Gastrocnemius medialis (tissue), 4 donors: ENCODE measurements at regions not wholly inside any gene's neighbourhood (a gene's known extent, or its start where the extent isn't known, plus 50 kb on each side); places are given as distances from the start of the nearest gene placed in this dataset.

ENCODE experiments used
- ATAC-seq, 2 donors: fragments of 150-250 bp; one replicate each; pipeline ENCODE4 v1.9.1; 2016
- DNase-seq, 2 donors: peaks; one replicate each; pipeline ENCODE4 v3.0.0-alpha.2; 2019
- H3K27ac ChIP-seq, 4 donors: fragments of 200-600 bp; sonication (generic); 1 replicate in 1 of 4; 2 replicates in 3 of 4; pipeline ENCODE4 v1.5.1; 2016 to 2018; ENCODE audit warnings: mild to moderate bottlenecking in 2 of 4, moderate library complexity in 1 of 4
- H3K27me3 ChIP-seq, 3 donors: fragments of 200-600 bp; sonication (generic) in 2 of 3; 1 replicate in 1 of 3; 2 replicates in 2 of 3; pipeline versions ENCODE4 v1.5.1 to v1.6.0; 2016 to 2019; ENCODE audit warnings: mild to moderate bottlenecking in 1 of 3, moderate library complexity in 1 of 3
- H3K36me3 ChIP-seq, 2 donors: fragments of 200-600 bp; sonication (generic) in 1 of 2; one replicate each; pipeline ENCODE4 v1.5.1; 2017 to 2018
- H3K4me1 ChIP-seq, 2 donors: fragments of 200-600 bp; sonication (generic) in 1 of 2; one replicate each; pipeline ENCODE4 v1.5.1; 2016 to 2017; ENCODE audit warnings: mild to moderate bottlenecking in 2 of 2
- H3K4me3 ChIP-seq, 4 donors: fragments of 200-600 bp; sonication (generic) in 3 of 4; 1 replicate in 1 of 4; 2 replicates in 3 of 4; pipeline ENCODE4 v1.5.1; 2016 to 2019; ENCODE audit warnings: mild to moderate bottlenecking in 2 of 4
- H3K9me3 ChIP-seq, 3 donors: fragments of 200-600 bp; sonication (generic) in 2 of 3; 1 replicate in 1 of 3; 2 replicates in 2 of 3; pipeline ENCODE4 v1.5.1; 2016 to 2019
- POLR2A ChIP-seq, 2 donors: fragments of 450-650 bp; IDR thresholded peaks; one replicate each; pipeline ENCODE4 v1.6.1; 2017; ENCODE audit warnings: antibody characterized with exemption in 2 of 2, mild to moderate bottlenecking in 2 of 2, moderate library complexity in 2 of 2
- in situ Hi-C, 4 donors: fragments of 200-750 bp; cut with MboI; loops; one replicate each; pipeline versions ENCODE4 v1.15.0 to v1.8.0; 2017; ENCODE audit warnings: low sequenced_read_pairs in 4 of 4
- intact Hi-C: fragments of 100-400 bp; cut with DNase I; formaldehyde crosslinking; loops from one replicate; pipeline ENCODE4 v1.15.1; 2023; ENCODE audit warnings: low total_unique reads
- TF ChIP-seq, protein P1 (sequence below), 5 experiments: fragments of 450-650 bp in 3 of 5; fragments of 200-600 bp in 2 of 5; sonication (generic) in 2 of 5; IDR thresholded peaks in 4 of 5; conservative IDR thresholded peaks in 1 of 5; 1 replicate in 4 of 5; 2 replicates in 1 of 5; pipeline ENCODE4 v1.5.1; 2016 to 2019; ENCODE audit warnings: antibody characterized with exemption in 5 of 5, mild to moderate bottlenecking in 3 of 5, moderate library complexity in 3 of 5

DNA sequence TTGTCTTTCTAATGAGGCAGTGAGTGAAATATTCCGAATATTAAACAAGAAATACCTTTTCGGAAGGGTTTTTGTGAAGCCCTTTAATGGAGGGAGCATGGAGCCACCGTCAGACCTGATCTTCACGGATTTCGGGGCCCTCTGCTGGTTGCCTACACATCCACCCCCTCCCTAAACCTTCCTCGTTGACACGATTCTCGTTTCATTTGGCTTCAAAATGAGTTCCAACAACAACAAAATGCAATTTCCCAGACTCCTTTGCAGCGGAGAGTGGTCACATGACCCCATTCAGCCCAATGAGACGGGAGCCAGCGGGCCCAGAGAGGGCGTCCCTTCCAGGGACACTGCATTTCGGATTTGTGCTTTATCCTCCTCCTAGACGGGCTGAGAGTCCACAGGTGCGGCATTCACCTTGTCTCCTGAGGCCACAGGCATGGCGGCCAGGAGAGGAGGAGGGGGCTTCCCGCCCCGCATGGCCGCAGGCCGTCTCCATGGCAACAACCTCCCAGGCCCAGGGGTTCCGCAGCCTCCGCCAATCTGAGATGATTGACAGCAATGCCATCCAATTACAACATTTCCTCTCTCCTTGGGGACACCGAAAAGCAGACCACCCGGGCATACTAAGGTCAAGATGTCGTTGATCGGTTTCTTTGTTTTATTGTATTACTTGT is 259.8 kb downstream of the C16orf95 start:
- H3K4me1 ChIP-seq: no peaks in the 10 kb centered on the region
- DNase-seq (no peak), ATAC-seq (no peak)
- peaks cover 7 to 18% (median 9%) of the 10 kb centered on the region in 3 donors for H3K27me3 ChIP-seq
- no peaks in the 10 kb centered on the region for H3K36me3 ChIP-seq
- in situ Hi-C loops (loop anchor here in 1 of 4 donors (25.0 kb wide), 1 partner anchor 230 kb away; no protein-coding TSS in a partner anchor), intact Hi-C loops (no loop called here)
- no peaks in the 10 kb centered on the region for H3K9me3 ChIP-seq
- no peak overlapping the region for H3K27ac ChIP-seq
- TF ChIP-seq, protein P1, sequence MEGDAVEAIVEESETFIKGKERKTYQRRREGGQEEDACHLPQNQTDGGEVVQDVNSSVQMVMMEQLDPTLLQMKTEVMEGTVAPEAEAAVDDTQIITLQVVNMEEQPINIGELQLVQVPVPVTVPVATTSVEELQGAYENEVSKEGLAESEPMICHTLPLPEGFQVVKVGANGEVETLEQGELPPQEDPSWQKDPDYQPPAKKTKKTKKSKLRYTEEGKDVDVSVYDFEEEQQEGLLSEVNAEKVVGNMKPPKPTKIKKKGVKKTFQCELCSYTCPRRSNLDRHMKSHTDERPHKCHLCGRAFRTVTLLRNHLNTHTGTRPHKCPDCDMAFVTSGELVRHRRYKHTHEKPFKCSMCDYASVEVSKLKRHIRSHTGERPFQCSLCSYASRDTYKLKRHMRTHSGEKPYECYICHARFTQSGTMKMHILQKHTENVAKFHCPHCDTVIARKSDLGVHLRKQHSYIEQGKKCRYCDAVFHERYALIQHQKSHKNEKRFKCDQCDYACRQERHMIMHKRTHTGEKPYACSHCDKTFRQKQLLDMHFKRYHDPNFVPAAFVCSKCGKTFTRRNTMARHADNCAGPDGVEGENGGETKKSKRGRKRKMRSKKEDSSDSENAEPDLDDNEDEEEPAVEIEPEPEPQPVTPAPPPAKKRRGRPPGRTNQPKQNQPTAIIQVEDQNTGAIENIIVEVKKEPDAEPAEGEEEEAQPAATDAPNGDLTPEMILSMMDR (IDR thresholded peaks at IDR 0.05 in 4 of 5, conservative IDR thresholded peaks at IDR 0.05 in 1 of 5): no peak
- TF ChIP-seq POLR2A (IDR thresholded peaks at IDR 0.05): no peak
- H3K4me3 ChIP-seq: no peak overlapping the region

DNA sequence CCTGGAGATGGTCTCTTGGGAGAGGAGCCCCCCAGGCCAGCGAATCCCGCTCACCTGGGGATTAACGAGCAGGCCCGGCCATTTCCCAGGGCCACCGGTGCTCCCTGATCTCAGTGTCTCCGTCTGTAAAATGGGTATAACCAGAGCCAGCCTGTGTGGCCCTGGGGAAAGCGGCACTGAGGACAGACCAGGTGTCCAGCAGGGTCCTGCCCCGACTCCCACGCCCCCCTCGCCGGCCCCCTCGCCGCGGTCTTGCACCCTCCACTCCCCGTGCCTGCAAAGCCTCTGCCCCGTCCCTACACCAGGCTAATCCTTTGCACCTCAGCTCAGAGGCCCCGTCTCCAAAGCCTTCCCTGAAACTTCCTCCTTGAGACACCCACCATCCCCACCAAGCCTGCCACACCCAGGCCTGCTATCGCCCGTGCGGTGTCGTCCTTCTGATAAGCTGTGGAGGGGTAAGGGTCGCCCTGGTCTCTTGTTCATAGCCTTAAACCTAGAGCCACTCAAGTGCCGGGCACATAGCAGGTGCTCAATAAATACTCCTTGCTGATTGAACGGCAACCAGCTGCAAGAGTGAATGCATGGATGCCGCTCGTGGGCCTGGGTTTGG is 259.1 kb downstream of the C16orf95 start:
- Histone ChIP-seq H3K9me3 (no peaks in the 10 kb centered on the region), H3K27me3 (peaks cover 5 to 19% (median 7%) of the 10 kb centered on the region in 3 donors), H3K27ac (no peak overlapping the region), H3K36me3 (no peaks in the 10 kb centered on the region), H3K4me3 (no peak overlapping the region), H3K4me1 (no peaks in the 10 kb centered on the region)
- intact Hi-C loops: no loop called here
- no peak for DNase-seq
- in situ Hi-C loops: loop anchor here in 1 of 4 donors (25.0 kb wide), 1 partner anchor 229 kb away; no protein-coding TSS in a partner anchor
- ATAC-seq: no peak
- TF ChIP-seq POLR2A (IDR thresholded peaks at IDR 0.05): no peak
- TF ChIP-seq, protein P1 (IDR thresholded peaks at IDR 0.05 in 4 of 5, conservative IDR thresholded peaks at IDR 0.05 in 1 of 5): no peak

DNA sequence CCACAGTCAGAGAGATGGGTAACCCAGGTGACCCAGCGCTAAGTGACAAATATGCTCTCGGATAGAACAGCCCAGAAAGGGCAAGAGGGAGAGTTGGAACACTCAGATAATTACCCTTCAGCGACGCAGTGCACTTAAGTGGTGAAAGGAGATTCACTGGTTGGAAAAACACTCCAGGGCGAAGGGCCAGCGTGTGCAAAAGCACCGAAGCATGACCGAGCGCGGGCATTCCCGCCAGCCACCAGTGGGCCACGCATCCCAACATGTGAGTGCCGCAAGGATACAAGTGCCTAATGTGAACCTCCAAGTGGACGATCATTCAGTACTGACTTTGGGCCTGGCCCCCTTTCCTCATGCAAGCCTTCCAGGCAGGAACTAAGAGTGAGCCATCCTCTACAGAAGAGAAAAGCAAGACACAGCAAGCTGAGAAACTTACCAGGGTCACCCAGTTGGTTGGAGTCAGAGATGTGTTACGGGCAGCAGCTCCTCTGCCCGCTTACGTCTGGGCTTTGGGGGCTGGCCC is 258.4 kb downstream of the C16orf95 start:
- intact Hi-C loops (no loop called here), in situ Hi-C loops (loop anchor here in 1 of 4 donors (25.0 kb wide), 1 partner anchor 229 kb away; no protein-coding TSS in a partner anchor)
- peaks cover 0 to 17% (median 7%) of the 10 kb centered on the region in 3 donors for H3K27me3 ChIP-seq
- no peak for DNase-seq
- no peaks in the 10 kb centered on the region for H3K36me3 ChIP-seq
- no peaks in the 10 kb centered on the region for H3K9me3 ChIP-seq
- H3K4me3 ChIP-seq: no peak overlapping the region
- TF ChIP-seq POLR2A (IDR thresholded peaks at IDR 0.05): no peak
- TF ChIP-seq, protein P1 (IDR thresholded peaks at IDR 0.05 in 4 of 5, conservative IDR thresholded peaks at IDR 0.05 in 1 of 5): no peak
- no peak overlapping the region for H3K27ac ChIP-seq
- no peak for ATAC-seq
- H3K4me1 ChIP-seq: no peaks in the 10 kb centered on the region

DNA sequence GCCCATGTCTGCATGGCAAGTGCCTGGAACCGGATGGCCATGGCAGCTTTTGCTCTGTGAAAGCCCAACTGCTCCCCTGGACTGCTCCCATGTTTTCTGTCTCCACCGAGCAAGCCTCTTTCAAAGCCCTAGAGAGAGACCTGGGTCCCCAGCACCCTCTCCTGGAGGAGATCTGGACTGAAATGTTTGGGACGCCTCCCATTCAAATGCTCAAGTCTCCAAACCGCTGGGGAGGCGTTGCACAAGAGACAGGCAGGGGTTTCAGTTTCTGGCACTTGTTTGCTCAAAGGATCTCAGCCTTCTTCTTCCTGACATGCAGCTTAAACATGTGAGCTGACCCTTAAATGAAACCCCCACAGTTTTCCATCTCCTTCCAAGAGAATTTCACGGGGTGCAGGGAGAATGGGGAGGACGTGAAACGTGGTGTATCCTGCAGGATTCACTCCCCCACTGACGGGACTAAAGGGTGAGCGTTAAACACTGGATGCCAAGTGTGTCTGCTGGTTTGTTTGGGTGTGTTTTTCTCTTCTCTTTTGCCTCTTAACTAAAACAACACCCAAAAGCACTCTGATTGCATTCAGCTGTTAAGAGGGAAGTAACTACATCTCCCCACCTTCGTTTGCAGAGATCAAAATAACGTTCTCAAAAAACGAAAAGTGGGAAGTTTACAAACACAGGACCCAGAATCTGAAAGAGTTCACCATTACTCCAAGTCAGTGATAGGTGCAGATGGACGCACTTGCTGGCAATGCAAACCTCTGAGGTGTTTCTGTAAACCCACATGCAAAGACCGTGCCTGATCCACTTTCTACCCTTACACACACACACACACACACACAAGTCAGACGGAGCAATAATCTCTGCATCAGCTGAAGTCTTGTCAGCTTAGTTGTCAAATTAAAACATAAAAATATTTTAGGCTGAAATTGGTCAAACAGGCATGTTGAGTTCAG is 256.9 kb downstream of the C16orf95 start:
- ATAC-seq: peak in 1 of 2 donors; percentile 35
- peak in 1 of 2 donors; percentile 27 for DNase-seq
- Histone ChIP-seq H3K4me1 (no peaks in the 10 kb centered on the region), H3K36me3 (no peaks in the 10 kb centered on the region), H3K27me3 (peaks cover 0 to 20% (median 0%) of the 10 kb centered on the region in 3 donors), H3K27ac (no peak overlapping the region), H3K4me3 (no peak overlapping the region), H3K9me3 (no peaks in the 10 kb centered on the region)
- intact Hi-C loops: loop anchor here (5.0 kb wide), 1 partner anchor 298 kb away; no protein-coding TSS in a partner anchor
- in situ Hi-C loops: loop anchor here (5.0 to 25.0 kb wide), 5 partner anchors 227 to 498 kb away; partner anchors contain the start of gene FOXC2 (in 3 of the 4)
- TF ChIP-seq POLR2A (IDR thresholded peaks at IDR 0.05): no peak
- TF ChIP-seq, protein P1 (IDR thresholded peaks at IDR 0.05 in 4 of 5, conservative IDR thresholded peaks at IDR 0.05 in 1 of 5): no peak
